Neural progenitor cell (in vitro differentiated cells): ENCODE measurements at regions not wholly inside any gene's neighbourhood (a gene's known extent, or its start where the extent isn't known, plus 50 kb on each side); places are given as distances from the start of the nearest gene placed in this dataset.

Experiments
- DNase-seq: peaks from one replicate; pipeline ENCODE4 v3.0.0-alpha.2; 2016; ENCODE audit warnings: low spot score
- H2AFZ ChIP-seq: fragments of 200-600 bp; sonication (generic); replicated peaks from 2 replicates; pipeline ENCODE4 v1.6.1; 2016; ENCODE audit warnings: antibody characterized with exemption
- H3F3A ChIP-seq: fragments of 200-600 bp; sonication (generic); 2 replicates; pipeline ENCODE4 v1.6.1; 2016; ENCODE audit warnings: antibody characterized with exemption, low read depth
- H3K27ac ChIP-seq: fragments of 200-600 bp; sonication (generic); 2 replicates; pipeline ENCODE4 v1.5.1; 2016; ENCODE audit warnings: mild to moderate bottlenecking
- H3K27me3 ChIP-seq: fragments of 200-600 bp; sonication (generic); 2 replicates; pipeline ENCODE4 v1.6.1; 2016; ENCODE audit warnings: mild to moderate bottlenecking, moderate library complexity
- H3K36me3 ChIP-seq: fragments of 200-600 bp; sonication (generic); 2 replicates; pipeline ENCODE4 v1.5.1; 2016
- H3K4me1 ChIP-seq: fragments of 200-600 bp; sonication (generic); 2 replicates; pipeline ENCODE4 v1.6.1; 2016; ENCODE audit warnings: mixed run types
- H3K4me2 ChIP-seq: fragments of 200-600 bp; sonication (generic); 2 replicates; pipeline ENCODE4 v1.6.1; 2016
- H3K4me3 ChIP-seq: fragments of 200-600 bp; sonication (generic); 2 replicates; pipeline ENCODE4 v1.5.1; 2016
- H3K79me2 ChIP-seq: fragments of 200-600 bp; sonication (generic); 2 replicates; pipeline ENCODE4 v1.6.1; 2016; ENCODE audit warnings: low read depth
- H3K9ac ChIP-seq: fragments of 200-600 bp; sonication (generic); 2 replicates; pipeline ENCODE4 v1.6.1; 2016
- H3K9me3 ChIP-seq: fragments of 200-600 bp; sonication (generic); 2 replicates; pipeline ENCODE4 v1.5.1; 2016; ENCODE audit warnings: low read depth
- H4K20me1 ChIP-seq: fragments of 200-600 bp; sonication (generic); 2 replicates; pipeline ENCODE4 v1.6.1; 2016; ENCODE audit warnings: low read depth
- H3K27ac Mint-ChIP-seq: 3 replicates; pipeline ENCODE4 v1.8.0; 2021; ENCODE audit warnings: mixed read lengths
- H3K27me3 Mint-ChIP-seq: 2 replicates; pipeline ENCODE4 v1.8.0; 2022; ENCODE audit warnings: low read depth, mild to moderate bottlenecking, inconsistent platforms, moderate library complexity, mixed read lengths; ENCODE audit not compliant: insufficient read depth
- H3K36me3 Mint-ChIP-seq: 3 replicates; pipeline ENCODE4 v1.8.0; 2021; ENCODE audit warnings: mixed read lengths
- H3K4me1 Mint-ChIP-seq: 3 replicates; pipeline ENCODE4 v1.8.0; 2021; ENCODE audit warnings: mixed read lengths
- H3K4me3 Mint-ChIP-seq: 3 replicates; pipeline ENCODE4 v1.8.0; 2021; ENCODE audit warnings: mild to moderate bottlenecking, moderate library complexity, mixed read lengths
- H3K9me3 Mint-ChIP-seq: 3 replicates; pipeline ENCODE4 v1.8.0; 2020; ENCODE audit warnings: mixed read lengths
- EZH2 ChIP-seq: fragments of 200-600 bp; sonication (generic); IDR thresholded peaks from 2 replicates; pipeline ENCODE4 v1.6.1; 2017; ENCODE audit warnings: antibody characterized with exemption, mild to moderate bottlenecking, moderate library complexity
- EZH2phosphoT487 ChIP-seq: fragments of 200-600 bp; sonication (generic); IDR thresholded peaks from 2 replicates; pipeline ENCODE4 v1.6.1; 2017; ENCODE audit warnings: antibody characterized with exemption
- TF ChIP-seq, protein P1 (sequence below): fragments of 200-600 bp; sonication (generic); IDR thresholded peaks from 2 replicates; pipeline ENCODE4 v1.5.1; 2017; ENCODE audit warnings: antibody characterized with exemption, mild to moderate bottlenecking

GRCh38 chr16:51753467-51754127 lies 602.5 kb upstream of the SALL1 start:
- Histone ChIP-seq H3K4me3 (no peak overlapping the region), H4K20me1 (no peaks in the 10 kb centered on the region), H3K27ac (no peak overlapping the region), H3K9me3 (no peaks in the 10 kb centered on the region), H3K79me2 (no peaks in the 10 kb centered on the region), H3K4me2 (peak overlapping the region; percentile 4), H3F3A (no peaks in the 10 kb centered on the region), H3K27me3 (no peaks in the 10 kb centered on the region), H3K4me1 (peaks cover 60% of the 10 kb centered on the region), H2AFZ (no peak overlapping the region), H3K9ac (no peak overlapping the region), H3K36me3 (no peaks in the 10 kb centered on the region)
- Mint-ChIP-seq H3K4me1 (peaks cover 23% of the 10 kb centered on the region), H3K4me3 (no peak overlapping the region), H3K9me3 (no peaks in the 10 kb centered on the region), H3K27ac (no peak overlapping the region), H3K27me3 (no peaks in the 10 kb centered on the region), H3K36me3 (no peaks in the 10 kb centered on the region)
- TF ChIP-seq EZH2phosphoT487 (no peak), EZH2 (no peak)
- TF ChIP-seq, protein P1, sequence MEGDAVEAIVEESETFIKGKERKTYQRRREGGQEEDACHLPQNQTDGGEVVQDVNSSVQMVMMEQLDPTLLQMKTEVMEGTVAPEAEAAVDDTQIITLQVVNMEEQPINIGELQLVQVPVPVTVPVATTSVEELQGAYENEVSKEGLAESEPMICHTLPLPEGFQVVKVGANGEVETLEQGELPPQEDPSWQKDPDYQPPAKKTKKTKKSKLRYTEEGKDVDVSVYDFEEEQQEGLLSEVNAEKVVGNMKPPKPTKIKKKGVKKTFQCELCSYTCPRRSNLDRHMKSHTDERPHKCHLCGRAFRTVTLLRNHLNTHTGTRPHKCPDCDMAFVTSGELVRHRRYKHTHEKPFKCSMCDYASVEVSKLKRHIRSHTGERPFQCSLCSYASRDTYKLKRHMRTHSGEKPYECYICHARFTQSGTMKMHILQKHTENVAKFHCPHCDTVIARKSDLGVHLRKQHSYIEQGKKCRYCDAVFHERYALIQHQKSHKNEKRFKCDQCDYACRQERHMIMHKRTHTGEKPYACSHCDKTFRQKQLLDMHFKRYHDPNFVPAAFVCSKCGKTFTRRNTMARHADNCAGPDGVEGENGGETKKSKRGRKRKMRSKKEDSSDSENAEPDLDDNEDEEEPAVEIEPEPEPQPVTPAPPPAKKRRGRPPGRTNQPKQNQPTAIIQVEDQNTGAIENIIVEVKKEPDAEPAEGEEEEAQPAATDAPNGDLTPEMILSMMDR = no peak
- DNase-seq = no peak

- Mint-ChIP-seq H3K9me3 (no peaks in the 10 kb centered on the region), H3K4me1 (peaks cover 21% of the 10 kb centered on the region), H3K27me3 (no peaks in the 10 kb centered on the region), H3K27ac (no peak overlapping the region), H3K4me3 (no peak overlapping the region), H3K36me3 (no peaks in the 10 kb centered on the region)
- TF ChIP-seq EZH2 (no peak), EZH2phosphoT487 (no peak)
- TF ChIP-seq, protein P1 = no peak
- Histone ChIP-seq H4K20me1 (no peaks in the 10 kb centered on the region), H3K27ac (no peak overlapping the region), H3K4me1 (peaks cover 56% of the 10 kb centered on the region), H3K36me3 (no peaks in the 10 kb centered on the region), H3K79me2 (no peaks in the 10 kb centered on the region), H3F3A (no peaks in the 10 kb centered on the region), H3K9ac (no peak overlapping the region), H3K4me2 (no peak overlapping the region), H3K4me3 (no peak overlapping the region), H3K27me3 (no peaks in the 10 kb centered on the region), H3K9me3 (no peaks in the 10 kb centered on the region), H2AFZ (no peak overlapping the region)
- DNase-seq = no peak
These were observed 601.4 kb upstream of the SALL1 start for GRCh38 chr16:51752438-51752995.

GRCh38 chr16:51747329-51747728 lies 596.3 kb upstream of the SALL1 start:
- Histone ChIP-seq H3K27ac (no peak overlapping the region), H3K4me2 (no peak overlapping the region), H3K36me3 (no peaks in the 10 kb centered on the region), H3K9ac (no peak overlapping the region), H3K79me2 (no peaks in the 10 kb centered on the region), H3K4me1 (peaks cover 6% of the 10 kb centered on the region), H3F3A (no peaks in the 10 kb centered on the region), H4K20me1 (no peaks in the 10 kb centered on the region), H3K9me3 (no peaks in the 10 kb centered on the region), H2AFZ (no peak overlapping the region), H3K4me3 (no peak overlapping the region), H3K27me3 (no peaks in the 10 kb centered on the region)
- TF ChIP-seq EZH2phosphoT487 (no peak), EZH2 (no peak)
- TF ChIP-seq, protein P1 = no peak
- DNase-seq = no peak
- Mint-ChIP-seq H3K36me3 (no peaks in the 10 kb centered on the region), H3K4me1 (no peaks in the 10 kb centered on the region), H3K4me3 (no peak overlapping the region), H3K9me3 (peaks cover 6% of the 10 kb centered on the region), H3K27me3 (no peaks in the 10 kb centered on the region), H3K27ac (no peak overlapping the region)
